HG02938 (cell line): ENCODE measurements at regions not wholly inside any gene's neighbourhood (a gene's known extent, or its start where the extent isn't known, plus 50 kb on each side); places are given as distances from the start of the nearest gene placed in this dataset.
"Not testable (repeated sequence)": the region's sequence is repeated elsewhere in the genome, so short reads cannot be mapped to it uniquely, and the experiment has no call there.

ENCODE experiments used
- ATAC-seq: cut with Tn5 transposase; IDR thresholded peaks from one replicate; pipeline ENCODE4 v1.9.1; 2021; ENCODE audit warnings: mild to moderate bottlenecking, moderate library complexity; ENCODE audit not compliant: unreplicated experiment

DNA sequence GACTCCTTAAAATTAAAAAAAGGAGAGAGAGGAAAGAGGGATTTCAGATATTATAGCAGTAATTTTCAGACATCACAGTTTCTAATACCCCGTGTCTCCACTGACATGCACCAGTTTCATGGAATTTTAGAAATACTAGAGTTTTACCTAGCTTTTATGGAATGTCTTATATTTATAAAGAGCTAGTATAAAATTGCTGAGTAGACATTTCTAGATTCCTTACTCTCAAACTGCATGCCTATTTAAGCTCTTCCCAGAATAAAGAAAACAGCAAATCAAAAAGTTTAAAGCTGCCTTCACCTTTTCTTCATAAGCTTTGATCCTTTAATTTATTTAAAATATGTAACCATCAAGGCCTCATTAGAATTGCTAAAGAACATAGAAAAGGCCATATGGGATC is 247.4 kb upstream of the IL12A start:
- no peak for ATAC-seq

DNA sequence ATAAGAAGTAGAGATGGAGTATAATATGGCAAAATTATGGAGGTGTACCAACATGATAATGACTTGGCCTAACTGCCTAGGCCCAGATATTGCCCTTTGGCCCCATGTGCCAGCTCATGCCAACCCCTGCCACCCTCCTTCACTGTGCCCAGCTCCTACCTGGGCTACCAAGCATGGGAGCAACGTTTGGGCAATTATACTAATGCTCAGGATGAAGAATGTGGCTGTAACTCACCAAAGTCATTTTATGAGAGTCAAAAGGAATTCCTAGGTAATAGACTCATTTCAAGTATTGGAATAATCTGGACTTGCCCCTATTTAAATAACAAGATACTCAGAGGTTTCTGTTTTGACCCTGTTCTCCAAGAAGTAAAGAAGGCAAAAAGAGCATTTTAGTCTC is 240.2 kb upstream of the IL12A start:
- no peak for ATAC-seq

DNA sequence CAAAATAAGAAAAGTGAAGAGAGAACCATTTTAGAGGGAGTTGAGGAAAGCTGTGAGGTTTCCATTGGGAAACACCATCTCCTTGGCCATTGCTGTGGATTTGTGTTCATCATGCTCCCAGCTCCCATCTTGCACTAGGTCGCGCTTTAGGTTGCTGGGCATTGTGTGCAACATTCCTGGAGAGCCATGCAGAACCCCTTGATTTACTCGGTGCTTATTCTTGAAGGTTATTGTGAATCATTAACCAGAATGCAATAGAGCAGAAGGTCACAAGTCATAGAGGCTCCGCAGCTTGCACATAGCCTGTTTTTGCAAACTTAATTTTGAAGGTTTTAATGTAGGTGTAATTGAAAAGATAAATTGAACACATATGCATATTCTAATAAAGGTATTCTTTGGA is 239.2 kb upstream of the IL12A start:
- ATAC-seq, result no peak

DNA sequence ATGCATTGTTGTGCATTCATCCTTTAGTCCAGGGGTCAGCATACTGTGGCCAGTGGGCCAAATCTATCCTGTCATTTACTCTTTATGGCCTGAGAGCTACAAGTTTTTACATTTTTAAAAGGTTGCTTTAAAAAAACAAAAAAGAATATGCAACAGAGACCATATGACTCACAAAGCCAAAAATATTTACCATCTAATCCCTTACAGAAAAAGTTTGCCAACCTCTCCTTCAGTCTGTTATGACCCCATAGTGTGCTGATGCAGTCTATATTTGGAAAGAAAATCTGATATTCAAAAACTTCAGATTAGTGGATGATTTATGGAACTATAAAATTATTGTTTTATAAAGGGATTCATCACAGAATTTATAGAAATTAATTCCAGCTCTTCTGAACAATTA is 237.5 kb upstream of the IL12A start:
- ATAC-seq, result no peak

DNA sequence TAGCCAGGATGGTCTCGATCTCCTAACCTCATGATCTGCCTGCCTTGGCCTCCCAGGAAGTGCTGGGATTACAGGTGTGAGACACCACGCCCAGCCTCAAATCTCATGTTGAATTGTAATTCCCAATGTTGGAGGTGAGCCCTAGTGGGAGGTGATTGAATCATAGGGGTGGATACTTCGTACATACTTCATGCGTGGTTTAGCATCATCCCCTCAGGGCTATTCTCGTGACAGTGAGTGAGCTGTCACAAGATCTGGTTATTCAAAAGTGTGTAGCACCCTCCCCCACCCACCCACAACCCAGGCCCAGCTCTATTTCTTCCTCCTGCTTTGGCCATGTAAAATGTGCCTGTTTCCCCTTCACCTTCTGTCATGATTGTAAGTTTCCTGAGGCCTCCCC is 236.9 kb upstream of the IL12A start:
- no peak for ATAC-seq

DNA sequence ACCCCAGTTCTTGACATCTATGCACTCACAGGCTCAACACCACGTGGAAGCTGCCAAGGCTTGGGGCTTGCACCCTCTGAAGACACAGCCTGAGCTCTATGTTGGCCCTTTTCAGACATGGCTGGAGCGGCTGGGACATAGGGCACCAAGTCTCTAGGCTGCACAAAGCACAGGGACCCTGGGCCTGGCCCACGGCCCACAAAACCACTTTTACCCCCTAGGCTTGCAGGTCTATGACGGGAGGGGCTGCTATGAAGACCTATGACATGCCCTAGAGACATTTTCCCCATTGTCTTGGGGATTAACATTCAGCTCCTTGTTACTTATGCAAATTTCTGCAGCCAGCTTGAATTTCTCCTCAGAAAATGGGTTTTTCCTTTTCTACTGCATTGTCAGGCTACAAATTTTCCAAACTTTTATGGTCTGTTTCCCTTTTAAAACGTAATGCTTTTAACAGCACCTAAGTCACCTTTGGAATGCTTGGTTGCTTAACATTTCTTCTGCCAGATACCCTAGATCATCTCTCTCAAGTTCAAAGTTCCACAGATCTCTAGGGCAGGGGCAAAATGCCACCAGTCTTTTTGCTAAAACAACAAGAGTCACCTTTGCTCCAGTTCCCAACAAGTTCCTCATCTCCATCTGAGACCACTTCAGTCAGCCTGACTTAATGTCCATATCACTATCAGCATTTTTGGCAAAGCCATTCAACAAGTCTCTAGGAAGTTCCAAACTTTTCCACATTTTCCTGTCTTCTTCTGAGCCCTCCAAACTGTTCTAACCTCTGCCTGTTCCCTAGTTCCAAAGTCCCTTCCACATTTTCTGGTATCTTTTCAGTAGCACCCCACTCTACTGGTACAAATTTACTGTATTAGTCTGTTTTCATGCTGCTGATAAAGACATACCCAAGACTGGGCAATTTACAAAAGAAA is 232.1 kb upstream of the IL12A start:
- ATAC-seq, result not testable (repeated sequence)

DNA sequence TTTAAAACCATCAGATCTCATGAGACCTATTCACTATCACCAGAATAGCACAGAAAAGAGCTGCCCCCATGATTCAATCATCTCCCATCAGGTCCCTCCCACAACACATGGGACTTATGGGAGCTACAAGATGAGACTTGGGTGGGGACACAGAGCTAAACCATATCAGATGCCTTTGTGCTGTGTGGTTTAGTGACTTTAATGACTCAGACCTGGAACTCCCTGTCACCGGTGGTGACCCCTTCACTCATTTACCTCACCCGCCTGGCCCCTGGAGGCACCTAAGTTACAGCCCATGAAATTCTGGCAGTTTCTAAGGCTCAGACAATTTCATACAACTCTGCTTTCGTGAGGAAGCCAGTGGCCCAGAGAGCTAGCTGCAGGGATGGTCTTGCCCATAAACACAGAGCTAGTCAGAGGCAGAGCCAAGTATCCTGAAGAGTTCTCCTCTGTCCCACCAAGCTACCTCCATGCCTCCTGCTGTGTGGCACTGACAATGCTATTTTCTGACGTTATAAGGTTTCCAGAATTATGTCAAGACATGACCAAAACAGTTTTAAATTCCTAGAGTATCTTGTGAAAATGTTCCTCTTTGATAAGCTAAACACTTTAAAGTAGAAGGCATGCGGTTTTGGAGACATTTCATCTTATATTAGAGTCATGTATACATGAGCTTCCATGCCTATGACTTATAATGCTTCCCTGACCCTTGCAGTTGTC is 231.1 kb upstream of the IL12A start:
- ATAC-seq, result no peak

DNA sequence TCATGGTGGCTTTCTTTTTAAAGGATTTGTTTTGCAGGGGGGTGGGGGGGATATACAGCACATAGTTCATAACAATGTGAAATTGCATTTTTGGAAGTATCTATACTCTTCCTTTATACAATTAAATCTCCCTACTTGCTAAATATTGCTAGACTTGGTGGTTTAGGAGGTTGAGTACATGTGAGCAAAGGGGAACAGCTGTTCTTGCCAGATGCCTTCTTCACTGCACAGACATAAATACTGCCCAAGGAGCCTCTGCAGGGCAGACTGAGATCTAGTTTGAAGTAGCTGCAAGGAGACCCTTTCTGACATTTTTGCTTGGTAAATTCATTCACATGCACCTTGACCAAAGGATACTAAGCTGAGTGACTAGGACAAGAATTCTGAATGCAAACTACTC is 228.6 kb upstream of the IL12A start:
- no peak for ATAC-seq

DNA sequence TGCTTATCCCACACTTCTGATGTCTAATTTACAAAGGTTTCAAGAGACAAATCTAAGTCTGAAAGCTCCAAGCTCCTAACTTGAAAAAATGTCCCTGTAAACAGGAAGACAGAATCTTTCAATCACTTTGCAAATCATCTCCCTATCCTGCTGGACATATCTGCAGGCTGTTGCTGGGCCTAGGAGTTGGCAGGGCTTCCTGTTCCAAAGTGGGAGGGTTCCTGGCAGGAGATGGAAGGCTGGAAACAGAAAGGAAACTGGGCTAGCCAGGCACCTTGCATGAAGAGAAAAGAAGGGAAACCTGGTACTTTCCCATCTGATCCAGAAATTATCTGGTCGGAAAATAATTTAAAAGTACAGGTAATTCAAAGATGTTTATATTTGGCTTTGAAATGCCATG is 227.3 kb upstream of the IL12A start:
- no peak for ATAC-seq

DNA sequence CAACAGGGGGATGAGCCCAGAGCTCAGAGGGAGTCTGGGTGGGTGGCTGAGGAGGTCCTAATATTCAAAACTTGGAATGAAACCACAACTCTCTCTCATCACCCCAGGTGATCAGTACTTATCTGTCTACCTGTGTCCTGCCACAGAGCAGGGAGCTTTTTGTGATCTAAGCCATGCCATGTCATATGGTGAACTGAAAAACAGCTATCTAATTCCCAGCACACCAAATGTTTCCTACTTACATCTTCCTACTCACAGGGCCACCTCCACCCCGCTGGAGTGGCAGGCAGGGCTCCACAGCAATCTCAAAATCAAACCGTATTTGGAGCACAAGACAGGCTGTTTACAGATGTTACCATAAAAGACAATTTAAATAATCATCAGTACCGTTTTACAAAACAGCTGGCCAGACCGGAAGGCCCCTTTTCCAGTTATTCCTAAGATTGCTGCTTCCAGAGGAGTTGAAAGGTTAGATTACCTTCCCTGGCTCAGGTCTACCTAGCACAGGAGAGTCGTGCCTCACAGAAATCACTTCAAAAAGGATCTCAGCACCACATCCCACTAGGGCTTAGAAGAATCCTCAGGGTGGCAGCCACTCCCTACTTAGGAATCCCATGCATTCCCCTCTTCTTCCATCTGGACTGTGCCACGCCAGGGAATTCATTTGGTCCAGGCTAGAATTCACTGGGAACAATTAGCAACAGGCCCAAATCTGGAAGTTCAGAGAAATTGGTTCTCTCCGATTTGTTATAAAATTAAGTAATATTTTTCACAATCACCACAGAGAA is 226.6 kb upstream of the IL12A start:
- ATAC-seq, result no peak

DNA sequence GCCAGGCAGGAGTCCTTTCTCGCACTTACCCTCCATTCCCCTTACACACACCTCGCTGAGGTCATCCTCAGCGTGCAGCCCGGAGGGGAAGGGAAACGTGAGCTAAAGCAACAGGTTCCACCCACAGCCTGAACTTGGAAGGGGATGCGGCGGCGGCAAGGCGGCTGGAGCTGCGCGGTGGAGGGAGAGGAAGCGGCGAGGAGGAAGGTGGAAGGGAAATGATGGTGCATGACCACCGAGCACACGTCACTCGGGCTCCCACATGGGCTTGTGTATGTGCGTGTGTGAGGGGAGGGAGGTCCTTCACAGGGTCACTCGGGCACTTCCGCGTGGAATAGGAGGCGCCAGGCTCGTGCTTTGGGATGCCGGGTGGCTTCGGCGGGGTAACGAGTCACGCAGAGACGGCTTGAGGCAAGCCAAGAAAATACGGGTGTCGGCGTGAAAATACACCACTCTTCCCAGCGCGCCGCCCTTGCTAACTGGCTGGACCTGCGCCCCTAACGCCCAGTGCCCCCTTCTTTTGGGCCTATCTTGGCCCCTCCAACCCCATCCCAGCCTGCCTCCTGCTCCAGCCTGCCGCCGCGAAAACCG is 225.5 kb upstream of the IL12A start:
- peak; percentile 44 for ATAC-seq

DNA sequence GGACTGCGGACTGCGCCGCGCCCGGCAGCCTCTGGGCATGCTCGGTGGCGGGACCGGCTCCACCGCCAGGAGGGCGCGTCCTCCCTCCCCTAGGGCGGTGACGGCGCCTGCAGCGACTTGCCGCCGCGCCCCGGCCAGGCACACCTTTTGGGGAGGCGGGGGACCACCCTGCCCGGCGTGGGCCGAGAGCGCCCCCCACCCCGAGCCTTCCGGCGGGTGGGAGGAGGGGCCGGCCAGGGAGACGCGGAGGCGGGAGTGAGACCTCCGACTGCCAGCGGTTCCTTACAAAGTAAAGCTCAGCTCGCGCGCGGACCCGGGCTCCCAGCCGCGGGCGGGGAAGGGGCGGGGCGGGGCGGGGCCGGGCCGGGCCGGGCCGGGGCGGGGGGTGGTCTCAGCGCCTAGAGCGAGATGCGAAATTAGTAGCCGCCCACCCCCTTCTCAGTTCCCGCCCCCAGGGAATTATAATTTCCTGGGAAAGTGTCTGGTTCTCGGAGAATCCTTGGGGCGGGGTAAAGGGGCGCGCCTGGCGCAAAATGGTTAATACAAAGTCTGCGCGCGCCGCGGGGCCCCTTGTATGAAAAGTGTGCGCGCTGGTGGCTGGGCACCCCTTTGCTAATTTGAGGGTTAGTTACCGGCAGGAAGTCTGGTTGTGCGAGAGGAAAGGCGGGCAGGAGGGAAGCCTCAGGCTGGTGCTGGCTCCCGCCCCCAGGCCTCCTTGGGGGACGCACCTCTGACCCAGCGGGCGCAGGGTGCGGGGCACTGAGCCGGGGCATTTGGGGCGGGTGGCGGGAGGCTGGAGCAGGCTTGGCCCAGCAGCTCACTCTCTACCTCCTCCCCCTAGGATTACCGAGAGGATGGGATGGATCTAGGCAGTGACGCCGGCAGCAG is 224.8 kb upstream of the IL12A start:
- peak; percentile 63 for ATAC-seq

DNA sequence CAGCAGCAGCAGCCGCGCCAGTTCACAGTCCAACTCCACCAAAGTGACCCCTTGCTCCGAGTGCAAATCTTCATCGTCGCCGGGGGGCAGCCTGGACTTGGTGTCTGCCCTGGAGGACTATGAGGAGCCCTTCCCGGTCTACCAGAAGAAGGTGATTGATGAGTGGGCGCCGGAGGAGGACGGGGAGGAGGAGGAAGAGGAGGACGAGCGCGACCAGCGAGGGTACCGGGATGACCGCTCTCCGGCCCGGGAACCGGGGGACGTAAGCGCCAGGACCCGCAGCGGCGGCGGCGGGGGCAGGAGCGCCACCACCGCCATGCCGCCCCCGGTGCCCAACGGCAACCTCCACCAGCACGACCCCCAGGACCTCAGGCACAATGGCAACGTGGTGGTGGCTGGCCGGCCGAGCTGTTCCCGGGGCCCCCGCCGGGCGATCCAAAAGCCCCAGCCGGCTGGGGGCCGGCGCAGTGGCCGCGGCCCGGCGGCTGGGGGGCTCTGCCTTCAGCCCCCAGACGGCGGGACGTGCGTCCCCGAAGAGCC is 224.1 kb upstream of the IL12A start:
- no peak for ATAC-seq

DNA sequence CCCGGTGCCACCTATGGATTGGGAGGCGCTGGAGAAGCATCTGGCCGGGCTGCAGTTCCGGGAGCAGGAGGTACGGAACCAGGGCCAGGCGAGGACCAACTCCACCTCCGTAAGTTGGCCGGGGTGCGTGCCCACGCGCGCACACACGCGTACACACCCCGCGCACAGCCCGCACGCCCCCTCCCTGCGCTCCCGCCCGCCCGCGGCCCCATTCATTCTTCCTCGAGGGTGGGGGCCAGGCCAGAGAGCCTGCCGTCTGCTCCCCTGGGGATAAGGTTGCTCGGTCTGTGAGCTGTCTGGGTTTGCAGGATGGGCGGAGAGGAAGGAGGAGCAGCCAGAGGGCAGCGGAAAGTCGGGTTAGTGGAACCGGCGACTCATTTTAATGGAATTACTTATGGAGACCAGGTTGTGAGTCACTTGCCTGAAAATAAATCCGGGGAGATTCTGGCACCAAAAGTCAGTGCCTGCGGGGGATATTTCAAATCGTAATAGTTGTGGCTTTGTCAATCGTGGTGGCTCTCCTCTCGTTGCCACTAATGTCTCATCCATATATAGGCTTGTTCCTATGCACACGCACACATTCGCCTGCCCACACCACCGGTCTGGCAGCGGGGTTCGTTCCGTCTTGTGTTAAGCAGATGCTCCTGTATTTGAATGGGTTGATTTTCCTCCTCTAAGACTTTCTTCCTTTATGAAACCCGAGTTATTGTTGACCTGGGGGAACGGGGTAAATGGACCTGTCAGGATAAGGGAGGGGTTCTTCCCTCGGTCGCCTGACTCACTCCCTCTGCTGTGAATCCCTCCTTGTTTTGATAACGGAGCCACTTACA is 223.4 kb upstream of the IL12A start:
- no peak for ATAC-seq

DNA sequence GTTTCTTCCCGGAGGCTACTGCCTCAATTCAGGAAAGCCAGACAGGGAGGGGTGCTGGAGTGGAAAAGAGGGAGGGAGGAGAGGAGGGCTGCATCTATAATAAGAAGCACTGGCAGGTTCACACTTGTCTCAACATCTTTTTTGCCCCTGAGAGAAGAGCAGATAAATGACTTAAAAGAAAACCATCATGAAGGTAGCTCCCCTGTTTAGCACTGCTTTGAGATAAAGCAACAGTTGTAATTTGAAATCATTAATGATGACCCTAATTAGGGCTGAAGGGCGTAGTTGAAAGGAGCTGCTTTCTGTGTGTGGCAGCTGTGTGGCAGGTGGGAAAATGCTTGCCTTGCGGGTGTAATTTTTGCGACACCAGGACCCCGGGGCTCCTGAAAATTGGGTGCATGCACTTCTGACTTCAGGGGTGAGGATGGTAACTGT is 222.8 kb upstream of the IL12A start:
- ATAC-seq, result no peak

DNA sequence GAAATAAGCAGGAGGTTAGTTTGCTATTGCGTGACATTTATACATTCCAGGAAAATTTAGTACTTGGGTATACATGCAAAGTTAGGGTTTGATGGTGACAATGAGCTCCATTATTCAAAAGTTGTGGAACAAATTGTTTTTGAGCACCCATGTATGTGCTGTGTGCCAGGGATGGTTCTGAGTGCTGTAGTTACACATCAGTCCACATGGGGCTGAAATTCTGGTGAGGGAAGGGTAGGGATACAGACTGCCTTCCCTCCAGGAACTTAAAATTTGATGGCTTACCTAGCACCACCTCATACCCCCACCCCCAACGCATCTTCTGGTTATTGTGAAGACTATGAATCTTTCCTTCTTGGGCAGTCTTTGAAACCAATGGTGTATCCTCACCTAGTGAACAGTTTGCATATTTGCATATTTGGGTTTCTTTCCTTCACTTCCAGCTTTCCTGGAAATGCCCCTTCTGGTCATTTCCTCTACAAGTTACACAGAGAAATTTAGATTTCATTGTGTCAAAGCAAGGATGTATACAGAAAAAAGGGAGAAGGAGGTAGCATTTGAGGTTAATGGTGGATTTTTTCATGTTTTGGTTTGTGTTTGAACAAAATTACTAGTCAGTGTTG is 222.0 kb upstream of the IL12A start:
- no peak for ATAC-seq

DNA sequence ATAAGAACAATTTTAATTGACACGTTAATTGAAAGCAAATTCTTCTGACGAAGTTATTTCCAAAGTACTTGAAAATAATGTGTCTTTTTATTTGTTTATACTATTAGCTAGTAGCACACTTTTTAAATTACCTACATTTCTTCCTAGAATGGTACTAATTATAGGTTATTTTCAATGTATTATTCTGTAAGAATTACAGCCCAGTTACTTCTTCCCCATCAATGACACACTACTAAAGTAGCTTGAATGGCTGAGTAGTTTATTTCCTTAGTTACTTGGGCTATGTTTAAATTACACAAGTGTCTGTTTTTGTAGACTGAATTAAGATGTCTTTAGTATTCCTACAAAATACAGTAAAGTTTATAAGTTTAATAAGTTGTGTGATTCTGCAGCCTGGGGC is 217.6 kb upstream of the IL12A start:
- ATAC-seq, result no peak

DNA sequence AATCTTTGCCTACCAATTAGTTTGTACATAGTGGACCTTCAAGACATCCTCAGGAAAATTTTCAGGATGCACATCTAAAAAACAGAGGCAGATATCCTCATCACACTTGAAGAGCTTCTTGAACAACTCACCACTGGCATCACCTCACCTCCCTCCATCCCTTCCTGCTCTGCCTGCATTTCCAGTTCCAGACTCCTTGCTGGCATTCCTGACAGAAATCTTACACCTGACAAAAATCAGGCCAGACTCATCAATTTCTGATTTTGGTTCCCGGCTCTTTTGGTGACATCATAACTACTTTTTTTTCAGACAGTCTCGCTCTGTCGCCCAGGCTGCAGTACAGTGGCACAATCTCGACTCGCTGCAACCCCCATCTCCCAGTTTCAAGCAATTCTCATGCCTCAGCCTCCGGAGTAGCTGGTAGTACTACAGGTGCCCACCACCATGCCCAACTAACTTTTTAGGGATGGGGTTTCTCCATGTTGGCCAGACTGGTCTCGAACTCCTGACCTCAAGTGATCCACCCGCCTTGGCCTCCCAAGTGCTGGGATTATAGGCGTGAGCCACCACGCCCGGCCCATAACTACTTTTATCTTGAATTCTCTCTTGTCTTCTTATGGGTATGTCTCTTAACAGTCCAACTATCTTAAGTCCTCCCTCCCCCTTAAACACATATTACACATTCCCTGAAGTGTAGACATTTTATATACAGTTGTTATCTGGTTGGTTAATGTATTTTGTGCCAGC is 216.6 kb upstream of the IL12A start:
- no peak for ATAC-seq
